ENCODE measurements at regions not wholly inside any gene's neighbourhood (a gene's known extent, or its start where the extent isn't known, plus 50 kb on each side); places are given as distances from the start of the nearest gene placed in this dataset.

- intact Hi-C loops (cut with micrococcal nuclease), result no loop called here
These were observed 308.4 kb upstream of the KLF6 start for GRCh38 chr10:4093438-4093837.

DNA sequence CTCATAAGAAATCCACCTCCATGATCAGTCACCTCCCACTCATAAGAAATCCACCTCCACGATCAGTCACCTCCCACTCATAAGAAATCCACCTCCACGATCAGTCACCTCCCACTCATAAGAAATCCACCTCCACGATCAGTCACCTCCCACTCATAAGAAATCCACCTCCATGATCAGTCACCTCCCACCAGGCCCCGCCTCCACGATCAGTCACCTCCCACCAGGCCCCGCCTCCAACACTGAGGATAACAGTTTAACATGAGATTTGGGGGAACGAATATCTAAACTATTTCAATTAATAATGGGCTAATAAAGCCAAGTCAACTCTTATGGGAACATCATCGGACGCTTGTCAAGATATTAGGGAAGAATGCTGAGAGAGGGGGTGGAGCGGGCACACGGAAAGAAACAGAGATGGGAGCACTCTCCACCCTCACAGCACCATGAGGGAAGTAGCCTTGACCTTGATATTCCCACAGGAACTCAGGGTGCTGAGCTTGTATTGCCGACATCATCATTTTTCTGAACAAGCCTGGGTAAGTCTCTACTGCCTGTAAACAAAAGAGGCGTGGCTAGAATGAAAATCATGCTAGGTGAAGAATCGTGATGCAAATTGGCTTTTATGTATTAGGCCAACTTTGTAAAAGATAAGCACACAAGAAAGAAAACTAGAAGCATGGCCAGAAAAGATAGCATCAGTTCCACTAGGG lies 303.5 kb upstream of the KLF6 start:
- intact Hi-C loops (cut with micrococcal nuclease), result no loop called here

GRCh38 chr10:4086131-4086898 lies 301.3 kb upstream of the KLF6 start:
- intact Hi-C loops (cut with micrococcal nuclease), result no loop called here

DNA sequence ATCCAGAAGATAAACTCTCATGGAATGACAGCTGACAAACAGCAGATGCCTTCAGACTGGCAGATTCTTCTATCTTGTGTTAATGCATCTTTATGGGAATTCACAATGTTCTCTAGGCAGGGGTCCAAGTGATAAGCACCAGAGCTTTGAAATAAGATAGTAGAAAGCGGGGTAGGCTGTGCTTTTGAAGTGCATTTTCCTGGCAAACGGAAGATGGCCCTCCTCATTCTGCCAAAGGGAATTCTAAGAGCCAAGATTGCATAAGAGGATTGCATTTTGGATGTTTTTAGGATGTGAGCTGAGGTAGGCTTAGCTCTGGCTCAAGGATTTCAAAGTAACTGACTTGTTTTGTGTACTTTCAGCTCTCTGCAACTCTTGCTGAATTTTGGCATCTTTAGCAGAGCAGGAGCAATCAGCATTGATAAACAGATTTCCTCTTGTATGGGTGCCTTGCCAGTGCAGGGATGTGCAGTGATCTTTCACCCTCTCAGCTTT lies 298.5 kb upstream of the KLF6 start:
- intact Hi-C loops (cut with micrococcal nuclease), result loop anchor here (5.0 kb wide), 1 partner anchor 326 kb away; no protein-coding TSS in a partner anchor

- intact Hi-C loops (cut with micrococcal nuclease), result loop anchor here (5.0 kb wide), 1 partner anchor 326 kb away; no protein-coding TSS in a partner anchor
These were observed 297.9 kb upstream of the KLF6 start for GRCh38 chr10:4082861-4083260.

- intact Hi-C loops (cut with micrococcal nuclease), result loop anchor here (5.0 kb wide), 1 partner anchor 324 kb away; no protein-coding TSS in a partner anchor
These were observed 296.7 kb upstream of the KLF6 start for GRCh38 chr10:4081685-4082111.

DNA sequence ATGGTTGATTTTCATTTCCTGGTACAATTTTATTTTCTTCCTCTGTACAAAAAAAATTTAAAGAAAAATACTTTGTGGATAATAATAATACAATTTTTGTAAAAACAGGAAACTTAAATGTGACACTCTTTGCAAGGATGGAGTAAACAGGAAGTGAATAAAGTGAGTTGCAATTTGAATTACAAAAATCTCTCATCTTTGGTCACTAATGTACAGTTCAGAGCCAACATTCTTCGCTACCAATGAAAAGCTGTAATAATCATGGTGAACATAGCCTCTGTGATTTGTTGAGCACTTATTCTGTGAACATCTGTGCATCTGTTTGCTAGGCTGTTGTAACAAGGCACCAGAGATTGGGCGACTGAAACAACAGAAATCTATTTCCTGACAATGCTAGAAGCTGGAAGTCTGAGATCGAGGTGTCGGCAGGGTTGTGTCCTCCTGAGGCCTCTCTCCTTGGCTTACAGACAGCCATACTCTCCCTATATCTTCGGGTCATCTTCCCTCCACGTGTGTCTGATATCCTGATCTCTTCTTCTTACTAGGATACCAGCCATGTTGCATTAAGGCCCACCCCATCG lies 295.3 kb upstream of the KLF6 start:
- intact Hi-C loops (cut with micrococcal nuclease), result loop anchor here (5.0 kb wide), 1 partner anchor 323 kb away; no protein-coding TSS in a partner anchor

GRCh38 chr10:4079803-4080202 lies 294.8 kb upstream of the KLF6 start:
- intact Hi-C loops (cut with micrococcal nuclease), result loop anchor here (5.0 kb wide), 1 partner anchor 323 kb away; no protein-coding TSS in a partner anchor

DNA sequence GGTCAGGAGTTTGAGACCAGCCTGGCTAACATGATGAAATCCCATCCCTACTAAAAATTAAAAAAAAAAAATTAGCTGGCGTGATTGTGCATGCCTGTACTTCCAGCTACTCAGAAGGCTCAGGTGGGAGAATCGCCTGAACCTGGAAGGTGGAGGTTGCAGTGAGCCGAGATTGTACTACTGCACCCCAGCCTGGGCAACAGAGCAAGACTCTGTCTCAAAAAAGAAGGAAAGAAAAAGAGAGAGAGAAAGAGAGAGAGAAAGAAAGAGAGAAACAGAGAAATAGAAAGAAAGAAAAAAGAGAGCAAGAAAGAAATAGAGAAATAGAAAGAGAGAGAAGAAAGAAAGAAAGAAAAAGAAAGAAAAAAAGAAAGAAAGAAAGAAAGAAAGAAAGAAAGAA lies 292.8 kb upstream of the KLF6 start:
- intact Hi-C loops (cut with micrococcal nuclease), result no loop called here

- intact Hi-C loops (cut with micrococcal nuclease), result no loop called here
These were observed 292.0 kb upstream of the KLF6 start for GRCh38 chr10:4076983-4077382.

DNA sequence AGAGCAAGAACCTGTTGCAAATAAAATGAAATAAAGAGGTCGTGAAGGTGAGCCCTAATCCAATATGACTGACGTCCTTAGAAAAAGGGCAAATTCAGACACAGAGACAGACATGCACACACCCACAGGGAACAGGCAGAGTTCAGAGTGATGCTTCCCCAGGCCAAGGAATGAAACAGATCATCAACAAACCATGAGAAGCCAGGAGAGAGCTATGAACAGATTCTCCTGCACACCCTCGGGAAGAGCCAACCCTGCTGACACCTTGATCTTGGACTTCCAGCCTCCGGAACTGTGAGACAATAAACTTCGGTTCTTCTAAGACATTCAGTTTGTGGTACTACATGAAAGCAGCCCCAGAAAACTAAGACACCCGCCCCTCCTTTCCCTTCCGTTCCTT lies 290.4 kb upstream of the KLF6 start:
- intact Hi-C loops (cut with micrococcal nuclease), result loop anchor here (2.0 kb wide), 2 partner anchors 41 to 55 kb away; no protein-coding TSS in a partner anchor

DNA sequence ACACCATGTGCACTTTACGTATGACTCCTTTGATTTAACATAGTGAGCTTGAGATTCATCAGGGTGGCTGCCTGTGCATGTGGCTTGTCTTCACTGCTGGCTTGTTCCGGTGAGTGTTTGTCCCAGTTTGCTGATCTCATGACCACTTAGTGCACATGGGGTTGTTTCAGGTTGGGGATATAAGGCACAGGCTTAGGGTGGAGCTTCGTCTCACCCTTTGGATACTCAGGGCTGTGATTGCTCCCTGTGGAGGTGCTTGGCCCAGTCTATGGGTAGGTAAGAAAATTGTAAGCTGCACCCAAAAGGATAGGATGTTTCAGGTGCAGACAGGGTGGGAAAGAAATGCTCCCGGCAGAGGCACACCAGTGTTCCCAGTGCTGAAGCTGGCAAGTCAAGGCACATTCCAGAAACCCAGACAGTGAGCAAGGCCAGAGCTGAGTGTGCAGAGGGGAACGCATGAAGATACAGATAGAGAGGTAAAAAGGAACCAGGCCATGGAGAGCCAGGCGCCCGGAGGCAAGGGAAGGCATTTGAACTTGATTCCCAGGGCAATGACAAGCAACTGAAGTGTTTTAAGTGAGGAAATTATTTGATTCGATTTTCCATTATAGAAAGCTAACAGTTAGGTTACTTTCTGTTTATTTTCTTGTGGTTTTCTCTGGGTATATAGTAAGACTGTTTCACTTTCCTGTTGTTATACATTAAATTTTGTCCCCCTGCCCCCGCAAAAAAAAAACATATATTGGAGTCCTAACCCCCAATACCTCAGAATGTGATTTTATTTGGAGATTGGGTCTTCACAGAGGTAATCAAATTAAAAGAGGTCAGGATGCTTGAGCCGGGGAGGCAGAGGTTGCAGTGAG lies 289.8 kb upstream of the KLF6 start:
- intact Hi-C loops (cut with micrococcal nuclease), result loop anchor here (2.0 kb wide), 2 partner anchors 40 to 56 kb away; no protein-coding TSS in a partner anchor

- intact Hi-C loops (cut with micrococcal nuclease), result loop anchor here (2.0 kb wide), 2 partner anchors 39 to 57 kb away; no protein-coding TSS in a partner anchor
These were observed 288.9 kb upstream of the KLF6 start for GRCh38 chr10:4073912-4074311.

GRCh38 chr10:4070921-4071660 lies 286.1 kb upstream of the KLF6 start:
- intact Hi-C loops (cut with micrococcal nuclease), result no loop called here

GRCh38 chr10:4070184-4070583 lies 285.2 kb upstream of the KLF6 start:
- intact Hi-C loops (cut with micrococcal nuclease), result no loop called here

GRCh38 chr10:4069491-4069890 lies 284.5 kb upstream of the KLF6 start:
- intact Hi-C loops (cut with micrococcal nuclease), result no loop called here

GRCh38 chr10:4068629-4069028 lies 283.6 kb upstream of the KLF6 start:
- intact Hi-C loops (cut with micrococcal nuclease), result no loop called here

GRCh38 chr10:4067931-4068561 lies 283.0 kb upstream of the KLF6 start:
- intact Hi-C loops (cut with micrococcal nuclease), result no loop called here

GRCh38 chr10:4067531-4067930 lies 282.5 kb upstream of the KLF6 start:
- intact Hi-C loops (cut with micrococcal nuclease), result no loop called here
